MCF 10A (cell line): ENCODE measurements at regions not wholly inside any gene's neighbourhood (a gene's known extent, or its start where the extent isn't known, plus 50 kb on each side); places are given as distances from the start of the nearest gene placed in this dataset.

ENCODE experiments used
- BruUV-seq: library from RNA; stranded (reverse); fragments of 400-500 nt; replicated peaks from 2 replicates; lab custom pipeline; 2021; lab: Mats Ljungman, UMichigan
- CTCF ChIA-PET: fragments of 300-600 bp; sonication (Branson Sonifier 250); formaldehyde crosslinking; extraction: SDS; loops from one replicate; lab custom pipeline; 2021; ENCODE audit warnings: antibody characterized with exemption, inconsistent platforms; lab: Yijun Ruan, JAX
- POLR2A ChIA-PET: fragments of 300-600, 350-650 bp; sonication (Branson Sonifier 250); formaldehyde crosslinking; extraction: SDS; loops from one replicate; lab custom pipeline; 2020; ENCODE audit warnings: antibody characterized with exemption, inconsistent platforms; lab: Yijun Ruan, JAX
- DNase-seq: peaks from one replicate; pipeline ENCODE4 v3.0.0-alpha.2; 2018; ENCODE audit not compliant: unreplicated experiment
- H3K27ac Mint-ChIP-seq: one replicate; pipeline ENCODE4 v1.8.0; 2022; ENCODE audit warnings: mild to moderate bottlenecking, low read depth, mixed read lengths; ENCODE audit not compliant: unreplicated experiment
- H3K27me3 Mint-ChIP-seq: one replicate; pipeline ENCODE4 v1.8.0; 2022; ENCODE audit warnings: mixed read lengths; ENCODE audit not compliant: insufficient read depth, unreplicated experiment
- H3K36me3 Mint-ChIP-seq: one replicate; pipeline ENCODE4 v1.8.0; 2022; ENCODE audit warnings: mild to moderate bottlenecking, moderate library complexity, mixed read lengths; ENCODE audit not compliant: insufficient read depth, unreplicated experiment
- H3K4me1 Mint-ChIP-seq: one replicate; pipeline ENCODE4 v1.8.0; 2022; ENCODE audit warnings: mixed read lengths; ENCODE audit not compliant: insufficient read depth, unreplicated experiment
- H3K4me3 Mint-ChIP-seq: one replicate; pipeline ENCODE4 v1.8.0; 2022; ENCODE audit warnings: mild to moderate bottlenecking, moderate library complexity, mixed read lengths; ENCODE audit not compliant: unreplicated experiment
- H3K9me3 Mint-ChIP-seq: one replicate; pipeline ENCODE4 v1.8.0; 2022; ENCODE audit warnings: mixed read lengths; ENCODE audit not compliant: unreplicated experiment
- CTCF ChIP-seq: fragments of 200-600 bp; IDR thresholded peaks from one replicate; pipeline ENCODE4 v1.8.0; 2022; ENCODE audit warnings: antibody characterized with exemption, mild to moderate bottlenecking; ENCODE audit not compliant: unreplicated experiment
- intact Hi-C: fragments of 100-400 bp; cut with micrococcal nuclease; formaldehyde crosslinking; loops from 2 replicates; pipeline ENCODE4 v1.14.1; 2022

GRCh38 chr3:482479-482878, 285.9 kb downstream of the CHL1 start:
- intact Hi-C loops = no loop called here
- H3K27ac Mint-ChIP-seq = no peak overlapping the region
- no peak for TF ChIP-seq CTCF
- H3K4me3 Mint-ChIP-seq = no peak overlapping the region
- CTCF ChIA-PET = no interaction called here
- BruUV-seq = no TSS peak
- H3K27me3 Mint-ChIP-seq = no peaks in the 10 kb centered on the region
- H3K9me3 Mint-ChIP-seq = no peaks in the 10 kb centered on the region
- H3K4me1 Mint-ChIP-seq = no peaks in the 10 kb centered on the region
- H3K36me3 Mint-ChIP-seq = no peaks in the 10 kb centered on the region
- POLR2A ChIA-PET = no interaction called here
- no peak for DNase-seq

GRCh38 chr3:484341-484740, 287.8 kb downstream of the CHL1 start:
- intact Hi-C loops = no loop called here
- CTCF ChIA-PET = no interaction called here
- POLR2A ChIA-PET = no interaction called here
- Mint-ChIP-seq H3K27ac (no peak overlapping the region), H3K4me3 (no peak overlapping the region), H3K27me3 (no peaks in the 10 kb centered on the region), H3K9me3 (no peaks in the 10 kb centered on the region), H3K36me3 (no peaks in the 10 kb centered on the region), H3K4me1 (no peaks in the 10 kb centered on the region)
- no peak for DNase-seq
- TF ChIP-seq CTCF = no peak
- no TSS peak for BruUV-seq

GRCh38 chr3:487614-488013, 291.1 kb downstream of the CHL1 start:
- Mint-ChIP-seq H3K9me3 (no peaks in the 10 kb centered on the region), H3K27ac (no peak overlapping the region), H3K27me3 (no peaks in the 10 kb centered on the region), H3K4me3 (no peak overlapping the region), H3K4me1 (no peaks in the 10 kb centered on the region), H3K36me3 (no peaks in the 10 kb centered on the region)
- DNase-seq = peak; percentile 8
- no TSS peak for BruUV-seq
- POLR2A ChIA-PET = no interaction called here
- CTCF ChIA-PET = interaction anchor here (0.7 to 1.2 kb wide), 3 partner anchors 19 to 760 kb away, joined by 3 to 5 read pairs (median 3); no protein-coding TSS in a partner anchor
- no peak for TF ChIP-seq CTCF
- intact Hi-C loops = no loop called here

GRCh38 chr3:492586-493316, 296.2 kb downstream of the CHL1 start:
- H3K27me3 Mint-ChIP-seq = no peaks in the 10 kb centered on the region
- peak overlapping the region; percentile 68 for H3K27ac Mint-ChIP-seq
- no peaks in the 10 kb centered on the region for H3K4me1 Mint-ChIP-seq
- no peaks in the 10 kb centered on the region for H3K9me3 Mint-ChIP-seq
- BruUV-seq = no TSS peak
- CTCF ChIA-PET = interaction anchor here (0.6 kb wide), 2 partner anchors 20 to 253 kb away, joined by 3 read pairs; no protein-coding TSS in a partner anchor
- H3K36me3 Mint-ChIP-seq = no peaks in the 10 kb centered on the region
- intact Hi-C loops = no loop called here
- peak; percentile 1 for DNase-seq
- no peak for TF ChIP-seq CTCF
- no peak overlapping the region for H3K4me3 Mint-ChIP-seq
- POLR2A ChIA-PET = no interaction called here
